SK-N-SH (cell line): ENCODE measurements at regions not wholly inside any gene's neighbourhood (a gene's known extent, or its start where the extent isn't known, plus 50 kb on each side); places are given as distances from the start of the nearest gene placed in this dataset.

Experiments
- CTCF ChIA-PET: fragments of 300-600, 350-600 bp; formaldehyde crosslinking; extraction: SDS; loops from one replicate; lab custom pipeline; 2021; lab: Yijun Ruan, JAX
- POLR2A ChIA-PET: fragments of 350-600 bp; sonication (Branson Sonifier 250); formaldehyde crosslinking; extraction: SDS; loops from one replicate; lab custom pipeline; 2020; ENCODE audit warnings: antibody characterized with exemption, inconsistent platforms; lab: Yijun Ruan, JAX
- DNase-seq: peaks from one replicate; pipeline ENCODE4 v3.0.0; 2012
- H2AFZ ChIP-seq: fragments of 200-600 bp; sonication (generic); 2 replicates; pipeline ENCODE4 v1.8.1; 2016; ENCODE audit warnings: antibody characterized with exemption, mild to moderate bottlenecking, low read depth
- H3F3A ChIP-seq: fragments of 200-600 bp; sonication (generic); replicated peaks from 2 replicates; pipeline ENCODE3; 2016; ENCODE audit warnings: antibody characterized with exemption, mild to moderate bottlenecking; ENCODE audit not compliant: insufficient read depth
- H3K27ac ChIP-seq, 2 experiments: fragments of 200-500 bp in 1 of 2; fragments of 200-600 bp in 1 of 2; sonication (Bioruptor generic) in 1 of 2; sonication (generic), shearing (Covaris generic) in 1 of 2; 2 replicates each; pipeline versions ENCODE4 v1.5.1 to v1.6.1; 2014 to 2016; ENCODE audit warnings: low read depth in 2 of 2, inconsistent platforms in 1 of 2, low read length in 1 of 2, mild to moderate bottlenecking in 1 of 2, mixed read lengths in 1 of 2
- H3K27me3 ChIP-seq: fragments of 200-600 bp; sonication (generic), shearing (Covaris generic); 2 replicates; pipeline ENCODE4 v1.6.1; 2016; ENCODE audit warnings: mixed run types; ENCODE audit not compliant: insufficient read depth
- H3K36me3 ChIP-seq, 2 experiments: fragments of 200-500 bp in 1 of 2; fragments of 200-600 bp in 1 of 2; sonication (Bioruptor generic) in 1 of 2; sonication (generic) in 1 of 2; replicated peaks in 1 of 2; 2 replicates each; pipeline versions ENCODE3 to v1.5.1; 2014 to 2016; ENCODE audit warnings: low read length in 1 of 2, mild to moderate bottlenecking in 1 of 2; ENCODE audit not compliant: insufficient read depth in 2 of 2, control insufficient read depth in 1 of 2
- H3K4me1 ChIP-seq, 2 experiments: fragments of 200-500 bp in 1 of 2; fragments of 200-600 bp in 1 of 2; sonication (Bioruptor generic) in 1 of 2; sonication (generic), shearing (Covaris generic) in 1 of 2; 2 replicates each; pipeline versions ENCODE4 v1.5.1 to v1.6.1; 2014 to 2016; ENCODE audit warnings: low read depth in 1 of 2, low read length in 1 of 2, mixed run types in 1 of 2; ENCODE audit not compliant: insufficient read depth in 2 of 2, control insufficient read depth in 1 of 2
- H3K4me2 ChIP-seq: fragments of 200-600 bp; sonication (generic), shearing (Covaris generic); 2 replicates; pipeline ENCODE4 v1.6.1; 2017; ENCODE audit warnings: mixed run types
- H3K4me3 ChIP-seq, 2 experiments: fragments of 200-500 bp in 1 of 2; fragments of 200-600 bp in 1 of 2; sonication (Bioruptor generic) in 1 of 2; sonication (generic), shearing (Covaris generic) in 1 of 2; 2 replicates each; pipeline versions ENCODE4 v1.5.1 to v1.8.1; 2014 to 2016; ENCODE audit warnings: low read depth in 2 of 2, inconsistent platforms in 1 of 2, low read length in 1 of 2, mild to moderate bottlenecking in 1 of 2, mixed read lengths in 1 of 2, moderate library complexity in 1 of 2
- H3K79me2 ChIP-seq: fragments of 200-600 bp; sonication (generic); 2 replicates; pipeline ENCODE4 v1.8.1; 2017; ENCODE audit warnings: mild to moderate bottlenecking; ENCODE audit not compliant: insufficient read depth
- H3K9ac ChIP-seq: fragments of 200-600 bp; sonication (generic); 2 replicates; pipeline ENCODE4 v1.6.1; 2017; ENCODE audit warnings: mixed run types
- H3K9me2 ChIP-seq: fragments of 200-600 bp; sonication (generic); 2 replicates; pipeline ENCODE4 v1.6.1; 2017; ENCODE audit warnings: mixed run types
- H3K9me3 ChIP-seq: fragments of 200-600 bp; sonication (generic); 2 replicates; pipeline ENCODE4 v1.6.1; 2017; ENCODE audit warnings: mixed run types, mild to moderate bottlenecking, moderate library complexity
- H4K20me1 ChIP-seq: fragments of 200-600 bp; sonication (generic); 2 replicates; pipeline ENCODE4 v1.6.1; 2017; ENCODE audit warnings: mild to moderate bottlenecking, mixed run types; ENCODE audit not compliant: insufficient read depth
- CHD2 ChIP-seq: fragments of 150-350 bp; IDR thresholded peaks from 2 replicates; pipeline ENCODE4 v1.6.1; 2018; ENCODE audit warnings: low read length; ENCODE audit not compliant: partially characterized antibody
- EZH2phosphoT487 ChIP-seq: fragments of 200-600 bp; sonication (generic); IDR thresholded peaks from 2 replicates; pipeline ENCODE4 v1.6.1; 2017; ENCODE audit warnings: low read depth, mixed run types, mild to moderate bottlenecking, antibody characterized with exemption, moderate library complexity, borderline replicate concordance
- FOSL2 ChIP-seq: IDR thresholded peaks from 2 replicates; pipeline ENCODE4 v1.4.0; 2012; ENCODE audit warnings: low read depth, mild to moderate bottlenecking, moderate library complexity, borderline replicate concordance
- FOXM1 ChIP-seq: IDR thresholded peaks from 2 replicates; pipeline ENCODE4 v1.4.0; 2012; ENCODE audit warnings: low read depth, mild to moderate bottlenecking
- JUND ChIP-seq: IDR thresholded peaks from 2 replicates; pipeline ENCODE4 v1.4.0; 2012
- MXI1 ChIP-seq: IDR thresholded peaks from 2 replicates; pipeline ENCODE4 v1.6.1; 2012; ENCODE audit warnings: mild to moderate bottlenecking, low read depth, low read length, improper control_type of control experiment
- NFIC ChIP-seq: IDR thresholded peaks from 2 replicates; pipeline ENCODE4 v1.4.0; 2012; ENCODE audit warnings: borderline replicate concordance
- SIN3A ChIP-seq: IDR thresholded peaks from 2 replicates; pipeline ENCODE4 v1.6.1; 2012; ENCODE audit warnings: low read depth, mild to moderate bottlenecking, low read length, moderate library complexity, borderline replicate concordance
- SMC3 ChIP-seq: IDR thresholded peaks from 2 replicates; pipeline ENCODE4 v1.6.1; 2012; ENCODE audit warnings: low read depth, low read length, improper control_type of control experiment
- TAF1 ChIP-seq: IDR thresholded peaks from 2 replicates; pipeline ENCODE4 v1.6.1; 2012; ENCODE audit warnings: low read depth, mild to moderate bottlenecking, low read length, moderate library complexity, borderline replicate concordance
- TEAD4 ChIP-seq: IDR thresholded peaks from 2 replicates; pipeline ENCODE4 v1.4.0; 2012; ENCODE audit warnings: mild to moderate bottlenecking, borderline replicate concordance; ENCODE audit not compliant: insufficient read depth
- YY1 ChIP-seq: IDR thresholded peaks from 2 replicates; pipeline ENCODE4 v1.4.0; 2012; ENCODE audit warnings: low read depth, mild to moderate bottlenecking
- ZBTB33 ChIP-seq: IDR thresholded peaks from 2 replicates; pipeline ENCODE4 v1.4.0; 2012; ENCODE audit warnings: low read depth, borderline replicate concordance
- TF ChIP-seq, protein P1 (sequence below): IDR thresholded peaks from 2 replicates; pipeline ENCODE4 v1.6.1; 2012; ENCODE audit warnings: mild to moderate bottlenecking, low read depth, low read length, moderate library complexity

- Histone ChIP-seq H3K27ac (no peak overlapping the region), H4K20me1 (no peaks in the 10 kb centered on the region), H2AFZ (no peak overlapping the region), H3K4me3 (no peak overlapping the region), H3K4me2 (no peak overlapping the region), H3K79me2 (no peaks in the 10 kb centered on the region), H3K4me1 (no peaks in the 10 kb centered on the region; a peak in 1 of 4 replicates), H3K36me3 (no peaks in the 10 kb centered on the region), H3K27me3 (no peaks in the 10 kb centered on the region), H3K9me3 (no peaks in the 10 kb centered on the region), H3F3A (no peaks in the 10 kb centered on the region), H3K9ac (no peak overlapping the region), H3K9me2 (no peaks in the 10 kb centered on the region)
- ChIA-PET POLR2A (no interaction called here), CTCF (no interaction called here)
- no peak for TF ChIP-seq CHD2
- TF ChIP-seq FOSL2, result no peak
- TF ChIP-seq JUND, result no peak
- no peak for TF ChIP-seq FOXM1
- no peak for TF ChIP-seq NFIC
- no peak for TF ChIP-seq MXI1
- TF ChIP-seq SMC3, result no peak
- TF ChIP-seq EZH2phosphoT487, result no peak
- no peak for TF ChIP-seq ZBTB33
- no peak for TF ChIP-seq TAF1
- no peak for TF ChIP-seq YY1
- TF ChIP-seq TEAD4, result no peak
- TF ChIP-seq, protein P1, sequence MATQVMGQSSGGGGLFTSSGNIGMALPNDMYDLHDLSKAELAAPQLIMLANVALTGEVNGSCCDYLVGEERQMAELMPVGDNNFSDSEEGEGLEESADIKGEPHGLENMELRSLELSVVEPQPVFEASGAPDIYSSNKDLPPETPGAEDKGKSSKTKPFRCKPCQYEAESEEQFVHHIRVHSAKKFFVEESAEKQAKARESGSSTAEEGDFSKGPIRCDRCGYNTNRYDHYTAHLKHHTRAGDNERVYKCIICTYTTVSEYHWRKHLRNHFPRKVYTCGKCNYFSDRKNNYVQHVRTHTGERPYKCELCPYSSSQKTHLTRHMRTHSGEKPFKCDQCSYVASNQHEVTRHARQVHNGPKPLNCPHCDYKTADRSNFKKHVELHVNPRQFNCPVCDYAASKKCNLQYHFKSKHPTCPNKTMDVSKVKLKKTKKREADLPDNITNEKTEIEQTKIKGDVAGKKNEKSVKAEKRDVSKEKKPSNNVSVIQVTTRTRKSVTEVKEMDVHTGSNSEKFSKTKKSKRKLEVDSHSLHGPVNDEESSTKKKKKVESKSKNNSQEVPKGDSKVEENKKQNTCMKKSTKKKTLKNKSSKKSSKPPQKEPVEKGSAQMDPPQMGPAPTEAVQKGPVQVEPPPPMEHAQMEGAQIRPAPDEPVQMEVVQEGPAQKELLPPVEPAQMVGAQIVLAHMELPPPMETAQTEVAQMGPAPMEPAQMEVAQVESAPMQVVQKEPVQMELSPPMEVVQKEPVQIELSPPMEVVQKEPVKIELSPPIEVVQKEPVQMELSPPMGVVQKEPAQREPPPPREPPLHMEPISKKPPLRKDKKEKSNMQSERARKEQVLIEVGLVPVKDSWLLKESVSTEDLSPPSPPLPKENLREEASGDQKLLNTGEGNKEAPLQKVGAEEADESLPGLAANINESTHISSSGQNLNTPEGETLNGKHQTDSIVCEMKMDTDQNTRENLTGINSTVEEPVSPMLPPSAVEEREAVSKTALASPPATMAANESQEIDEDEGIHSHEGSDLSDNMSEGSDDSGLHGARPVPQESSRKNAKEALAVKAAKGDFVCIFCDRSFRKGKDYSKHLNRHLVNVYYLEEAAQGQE, result no peak
- no peak for TF ChIP-seq SIN3A
- DNase-seq, result no peak
Observed at GRCh38 chr20:12653642-12654041, 355.1 kb upstream of the SPTLC3 start.
